NK-92 treated with Interleukin-12 subunit alpha and Interleukin-12 subunit beta, amount 100 ng/mL, for 24 hours (cell line): ENCODE measurements at regions not wholly inside any gene's neighbourhood (a gene's known extent, or its start where the extent isn't known, plus 50 kb on each side); places are given as distances from the start of the nearest gene placed in this dataset.
"Not testable (repeated sequence)": the region's sequence is repeated elsewhere in the genome, so short reads cannot be mapped to it uniquely, and the experiment has no call there.

Experiments
- DNase-seq: peaks from one replicate; lab custom pipeline; 2025; lab: John Stamatoyannopoulos, UW

DNA sequence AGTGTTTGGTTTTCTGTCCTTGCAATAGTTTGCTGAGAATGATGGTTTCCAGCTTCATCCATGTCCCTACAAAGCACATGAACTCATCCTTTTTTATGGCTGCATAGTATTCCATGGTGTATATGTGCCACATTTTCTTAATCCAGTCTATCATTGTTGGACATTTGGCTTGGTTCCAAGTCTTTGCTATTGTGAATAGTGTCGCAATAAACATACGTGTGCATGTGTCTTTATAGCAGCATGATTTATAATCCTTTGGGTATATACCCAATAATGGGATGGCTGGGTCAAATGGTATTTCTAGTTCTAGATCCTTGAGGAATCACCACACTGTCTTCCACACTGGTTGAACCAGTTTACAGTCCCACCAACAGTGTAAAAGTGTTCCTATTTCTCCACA is 269.8 kb upstream of the DCN start:
- not testable (repeated sequence) for DNase-seq

DNA sequence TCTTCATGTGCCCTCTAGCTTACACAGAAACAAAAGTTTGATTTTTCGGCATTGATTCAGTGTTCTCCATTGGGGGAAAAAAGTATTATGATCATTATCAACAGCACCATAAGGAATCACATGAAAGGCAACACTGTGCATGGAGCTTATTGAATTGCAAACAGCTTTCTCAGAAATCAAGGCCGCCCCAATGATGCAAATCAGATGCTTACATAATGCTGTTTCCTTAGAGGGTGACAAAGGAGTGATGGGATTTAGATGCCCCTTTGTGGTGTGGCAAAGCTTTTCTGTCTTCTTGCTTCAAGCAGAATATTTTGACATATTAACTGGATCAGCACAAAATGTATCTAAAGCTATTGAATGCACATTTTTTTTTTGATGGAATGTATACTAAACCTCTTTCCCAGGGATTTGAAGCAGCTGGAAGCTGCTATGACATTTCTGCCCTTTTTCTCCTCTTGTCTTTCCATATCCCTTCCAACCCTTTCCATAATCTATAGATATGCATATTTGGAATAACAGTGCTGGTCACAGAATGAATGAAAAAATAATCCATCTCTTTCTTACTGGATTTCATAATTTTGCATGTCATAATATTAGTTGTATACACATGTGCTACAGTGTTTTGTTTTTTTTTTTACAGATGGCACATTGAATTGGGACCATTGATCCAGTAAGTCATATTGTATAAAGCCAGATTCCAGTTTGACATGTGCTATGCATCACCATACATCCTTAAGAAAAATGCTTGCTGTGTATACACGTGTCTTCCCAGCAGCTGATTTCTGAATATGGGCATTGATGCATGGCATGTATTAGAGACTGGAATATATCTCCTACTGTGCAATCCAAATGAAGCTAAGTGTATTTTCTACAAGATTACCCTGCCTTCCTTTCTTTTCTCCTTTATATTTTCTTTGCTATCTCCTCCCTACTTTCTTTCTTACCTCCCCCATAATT is 259.7 kb upstream of the DCN start:
- DNase-seq, result no peak

DNA sequence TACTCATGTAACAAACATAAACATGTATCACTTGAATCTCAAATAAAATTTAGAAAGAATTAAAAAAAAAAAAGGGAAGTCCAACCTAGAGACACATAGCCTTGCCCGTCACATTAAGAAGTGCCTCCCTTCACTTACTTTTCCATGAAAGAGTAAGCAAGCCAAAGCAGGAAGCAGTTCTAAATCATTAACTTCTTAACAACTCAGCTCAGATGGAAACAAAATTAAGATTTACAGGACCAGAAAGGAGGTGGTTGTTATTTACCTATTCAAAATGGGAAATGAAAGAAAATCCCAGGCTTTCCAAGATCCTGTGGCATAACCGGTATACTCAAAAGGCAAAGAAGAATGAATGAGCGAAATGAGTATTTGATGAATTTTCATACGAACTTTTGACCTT is 258.6 kb upstream of the DCN start:
- DNase-seq, result no peak

DNA sequence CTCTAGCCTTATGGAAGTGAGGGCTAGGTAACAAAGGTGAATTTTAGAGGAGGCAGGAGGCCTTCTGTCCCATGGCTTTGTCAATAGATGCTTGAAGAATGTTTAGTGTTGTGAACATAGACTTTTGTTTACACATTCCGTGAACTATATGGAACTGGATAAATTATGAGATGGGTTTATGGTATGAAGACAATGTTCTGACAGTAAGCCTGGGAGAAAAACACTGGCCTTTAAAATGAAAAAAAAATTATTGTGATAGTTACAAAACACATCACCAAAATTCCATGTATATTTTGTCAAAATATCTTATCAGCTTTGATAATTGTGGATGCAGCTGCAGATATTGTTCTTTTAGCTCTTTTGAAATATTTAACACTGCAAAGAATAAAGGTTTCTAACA is 251.5 kb upstream of the DCN start:
- DNase-seq, result no peak

DNA sequence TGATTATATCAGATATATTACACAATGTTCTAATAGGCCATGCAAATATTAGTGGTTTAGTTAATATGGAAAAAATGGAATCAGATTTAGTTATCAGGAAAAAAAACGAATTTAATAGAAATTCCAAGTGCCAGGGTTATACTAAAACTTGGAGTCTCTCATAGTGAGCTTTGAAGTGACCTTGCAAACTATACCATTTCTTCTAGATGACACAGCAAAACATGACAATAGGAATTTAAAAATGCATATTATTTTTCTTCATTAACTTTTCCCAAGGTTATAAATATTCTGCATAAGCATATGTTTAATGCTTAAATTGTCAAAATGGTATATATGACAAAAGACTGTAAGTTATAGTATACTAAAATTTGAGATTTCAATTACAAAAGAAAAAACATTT is 250.1 kb upstream of the DCN start:
- DNase-seq, result no peak

DNA sequence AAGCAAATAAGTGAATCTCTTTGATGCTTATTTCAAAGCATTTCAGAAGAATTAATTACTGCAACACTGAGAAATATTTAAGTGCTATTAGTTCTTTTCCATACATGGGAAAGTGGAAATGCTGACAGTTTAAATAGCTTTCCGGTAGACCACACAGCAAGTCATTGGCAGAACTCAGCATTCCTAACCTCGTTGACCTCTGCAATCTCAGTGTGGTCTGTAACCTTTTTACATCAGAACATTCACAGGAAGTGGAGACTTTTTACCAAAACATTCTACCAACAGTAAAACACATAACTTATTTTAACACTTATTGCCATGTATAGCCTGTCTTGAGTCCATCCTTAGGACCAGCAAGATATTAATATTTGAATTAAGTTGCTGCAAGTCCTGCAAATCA is 249.5 kb upstream of the DCN start:
- no peak for DNase-seq

DNA sequence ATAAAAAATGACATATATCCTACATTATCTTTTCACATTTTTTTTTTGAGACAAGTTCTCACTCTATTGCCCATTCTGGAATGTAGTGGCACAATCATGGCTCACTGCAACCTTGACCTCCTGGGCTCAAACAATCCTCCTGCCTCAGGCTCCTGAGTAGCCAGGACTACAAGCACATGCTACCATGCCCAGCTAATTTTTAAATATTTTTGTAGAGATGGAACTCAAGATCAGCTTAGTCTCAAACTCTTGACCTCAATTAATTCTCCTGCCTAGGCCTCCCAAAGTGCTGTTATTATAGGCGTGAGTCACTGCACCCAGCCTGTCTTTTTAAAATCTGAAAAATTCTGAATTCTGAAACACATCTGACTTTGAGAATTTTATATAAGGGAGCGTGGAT is 241.9 kb upstream of the DCN start:
- DNase-seq, result no peak

DNA sequence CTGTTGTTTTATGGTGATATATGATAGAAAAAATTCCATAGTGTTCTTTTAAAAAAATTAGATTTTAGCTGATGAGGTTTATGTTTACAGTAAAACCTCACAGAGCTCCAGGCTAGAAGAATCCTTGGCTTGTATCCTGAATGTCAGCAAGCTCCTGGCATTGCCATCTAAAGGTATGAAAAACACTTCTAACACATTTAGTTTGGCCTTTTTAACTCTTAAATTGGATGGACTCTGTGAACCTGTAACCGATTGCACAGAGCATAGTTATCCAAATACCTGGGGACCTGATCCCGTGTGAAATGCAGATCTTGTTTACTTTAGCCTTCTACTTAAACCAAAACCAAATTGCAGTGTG is 241.1 kb upstream of the DCN start:
- DNase-seq, result no peak

DNA sequence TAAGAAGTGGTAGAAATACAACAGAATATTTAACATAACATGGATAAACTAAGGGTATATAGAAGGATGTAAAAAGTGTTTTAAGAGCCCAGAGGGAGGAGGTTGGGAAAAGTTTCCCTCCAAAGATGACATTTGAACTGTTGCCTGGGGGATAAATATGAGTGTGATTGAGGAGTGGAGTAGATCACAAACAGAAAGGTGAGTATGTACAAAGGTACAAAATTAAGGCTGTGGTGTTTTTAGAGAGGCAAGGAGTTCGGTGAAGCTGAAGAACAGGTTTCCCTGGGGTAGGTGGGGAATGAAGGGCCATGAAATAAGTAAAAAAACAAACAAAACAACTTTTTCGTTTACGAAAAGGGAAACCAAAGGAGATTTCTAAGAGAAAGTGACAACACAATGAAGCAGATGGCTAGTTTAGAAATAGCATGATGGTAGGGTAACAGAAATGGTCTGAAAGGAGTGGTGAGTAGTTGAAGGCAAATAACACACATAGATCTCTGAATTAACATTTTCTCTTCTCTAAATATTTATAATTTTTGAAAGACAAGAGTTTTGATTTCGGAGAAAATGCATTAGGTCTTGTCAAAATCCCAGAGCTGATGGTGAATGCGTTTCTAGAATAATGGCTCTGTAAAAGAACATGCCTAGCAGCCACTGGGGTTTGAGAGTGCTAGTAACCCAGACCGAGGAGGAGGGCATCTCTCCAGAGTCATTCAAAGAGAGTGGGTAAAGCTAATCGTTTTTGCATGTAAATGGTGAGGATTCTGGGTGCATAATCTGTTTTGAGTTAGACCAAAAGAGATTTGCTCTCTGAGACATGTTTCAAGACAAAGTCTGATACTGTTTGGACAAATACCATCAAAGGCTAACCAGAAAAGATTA is 240.4 kb upstream of the DCN start:
- DNase-seq, result no peak

DNA sequence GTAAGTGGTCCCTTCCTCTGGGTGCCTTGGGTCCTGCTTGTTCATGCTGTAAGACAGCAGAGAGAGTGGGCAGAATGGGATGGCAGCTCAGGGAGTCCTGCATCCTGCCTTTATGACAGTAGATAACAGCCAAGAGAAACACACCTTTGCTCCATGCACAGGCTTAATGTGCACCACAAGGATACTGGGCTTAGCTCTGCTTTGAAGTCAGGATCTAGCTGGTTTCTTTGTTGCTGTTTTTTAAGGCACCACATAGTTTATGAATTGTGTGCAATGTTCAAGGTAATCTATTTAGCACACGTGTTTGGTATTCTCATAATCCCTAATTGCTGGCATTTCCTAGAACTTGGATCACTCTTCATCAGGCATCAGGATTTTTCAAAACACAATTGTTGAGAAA is 239.5 kb upstream of the DCN start:
- no peak for DNase-seq

DNA sequence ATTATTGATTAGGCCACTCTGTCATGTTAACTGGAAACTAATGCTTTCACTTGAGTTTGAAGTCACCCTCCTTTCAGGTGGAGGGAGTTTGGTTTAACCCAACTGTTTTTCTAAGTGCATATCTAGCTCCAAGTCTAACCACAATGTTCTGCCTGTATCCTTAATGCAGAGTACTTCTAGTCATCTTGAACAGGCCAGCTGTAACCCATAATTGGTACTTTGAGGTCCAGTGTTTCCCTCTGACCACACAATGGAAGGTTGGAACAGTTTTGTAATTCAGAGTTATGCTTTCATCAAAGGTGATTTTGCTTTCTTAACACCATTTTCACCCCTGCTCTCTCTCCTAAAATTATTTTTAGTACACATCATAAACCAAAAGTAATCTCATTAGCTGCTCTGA is 237.2 kb upstream of the DCN start:
- no peak for DNase-seq

DNA sequence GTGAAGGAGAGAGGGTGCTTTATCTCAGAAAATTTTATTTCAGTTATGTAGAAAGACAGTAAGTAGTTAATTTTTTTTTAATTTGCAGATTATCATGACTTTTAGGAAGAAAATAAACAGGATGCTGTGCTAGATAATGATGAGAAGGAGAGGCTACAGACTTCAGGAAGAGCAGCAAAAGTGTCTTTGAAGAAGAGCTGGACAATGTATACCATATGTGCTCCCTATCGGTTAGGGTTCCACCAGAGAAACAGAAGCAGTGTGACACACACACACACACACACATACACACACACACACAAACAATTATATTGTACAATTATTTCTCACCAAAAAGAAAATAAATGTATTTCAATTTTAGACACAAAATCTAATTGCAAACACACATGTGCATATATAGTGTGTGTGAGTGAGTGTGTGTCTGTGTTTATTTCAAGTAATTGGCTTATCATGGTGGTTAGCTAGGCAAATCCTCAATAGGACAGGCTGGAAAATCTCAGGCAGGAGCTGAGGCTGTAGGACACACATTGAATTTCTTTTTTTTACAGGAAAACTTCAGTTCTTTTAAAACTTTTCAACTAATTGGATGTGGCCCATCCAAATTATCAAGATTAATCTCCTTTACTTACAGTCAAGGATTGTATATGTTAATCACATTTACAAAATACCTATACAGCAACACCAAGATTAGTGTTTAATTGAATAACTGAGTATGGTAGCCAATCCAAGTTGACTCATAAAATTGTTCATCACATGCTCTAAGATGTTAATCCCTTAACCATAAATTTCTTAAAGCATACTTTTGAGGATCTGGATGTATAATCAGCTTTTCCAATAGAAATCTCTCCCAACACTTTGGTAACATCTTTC is 235.8 kb upstream of the DCN start:
- no peak for DNase-seq

DNA sequence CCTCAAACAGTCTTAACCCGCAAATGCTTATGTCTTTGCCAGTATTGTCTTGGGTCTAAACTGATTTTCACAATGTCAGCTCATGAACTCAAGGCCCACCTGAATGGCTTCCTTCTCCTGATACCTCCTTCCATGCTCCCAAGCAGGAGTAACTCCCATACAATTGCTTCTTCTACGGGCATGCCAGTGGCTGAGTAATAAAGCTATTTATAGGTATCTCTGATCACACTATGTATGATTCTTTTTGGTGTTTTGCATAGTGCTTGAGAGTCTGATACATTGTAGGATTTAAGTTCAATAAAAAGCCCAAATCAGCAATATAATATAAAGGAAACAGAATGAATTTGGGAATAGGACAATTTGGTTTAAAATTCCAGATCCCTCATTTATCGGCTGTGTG is 235.0 kb upstream of the DCN start:
- DNase-seq, result no peak

DNA sequence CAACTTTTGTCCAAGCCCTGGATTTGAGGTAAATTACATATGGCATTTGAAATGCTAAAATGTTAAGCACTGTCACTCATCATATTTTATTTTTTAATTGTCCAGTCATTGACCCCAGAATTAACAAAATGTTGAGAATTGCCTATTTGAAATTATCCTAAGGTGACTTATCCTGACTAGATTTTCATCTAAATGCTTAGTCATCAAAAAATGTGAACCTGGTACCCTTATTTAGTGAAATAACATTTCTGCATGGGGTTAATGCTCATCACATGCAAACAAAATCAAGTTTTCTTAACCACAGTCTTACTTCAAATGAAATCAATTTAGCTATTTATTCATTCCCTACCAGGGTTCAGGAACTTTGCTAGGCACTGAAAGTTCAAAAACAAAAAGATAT is 232.0 kb upstream of the DCN start:
- no peak for DNase-seq

DNA sequence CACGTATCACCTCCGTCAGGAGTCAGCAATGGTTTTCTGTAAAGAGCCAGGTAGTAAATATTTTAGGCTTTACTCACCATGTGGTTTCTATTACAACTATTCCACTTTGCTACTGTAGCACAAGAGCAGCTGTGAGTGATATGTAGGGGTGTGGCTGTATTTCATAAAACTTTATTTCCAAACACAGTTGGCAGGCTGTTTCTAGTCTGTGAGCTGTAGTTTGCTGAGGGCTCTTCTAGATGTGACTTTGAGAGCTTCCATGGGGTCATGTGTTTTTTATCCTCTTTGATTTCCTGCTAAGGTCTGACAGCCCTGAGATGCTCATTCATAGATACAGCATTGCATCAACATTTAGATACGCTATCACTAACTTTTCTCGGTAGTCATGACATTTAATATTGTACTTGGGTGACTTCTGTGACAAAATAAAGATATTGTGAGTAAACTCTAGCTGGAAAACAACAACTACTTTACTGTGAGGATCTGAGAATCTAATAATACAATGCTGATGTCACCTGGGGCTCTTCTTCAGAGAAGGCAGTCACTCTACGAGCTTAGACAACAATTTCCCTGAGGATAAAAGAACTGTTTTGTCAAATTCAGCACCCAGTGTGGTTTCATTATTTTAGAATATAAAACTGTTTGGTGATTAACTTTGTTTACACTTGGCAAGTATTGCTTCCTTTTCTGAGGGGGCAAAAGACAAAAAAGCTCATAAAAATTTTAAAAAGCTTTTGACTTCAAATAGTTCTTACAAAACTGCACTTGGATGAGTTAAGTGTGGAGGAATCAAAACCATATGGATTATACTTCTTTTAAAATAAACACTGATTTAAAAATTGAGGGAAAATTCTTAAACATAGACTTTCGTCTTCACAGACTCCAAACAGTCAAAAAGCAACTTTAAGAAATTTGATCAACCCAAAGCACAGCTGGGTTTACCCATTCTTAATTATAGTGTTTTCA is 231.2 kb upstream of the DCN start:
- DNase-seq, result no peak

DNA sequence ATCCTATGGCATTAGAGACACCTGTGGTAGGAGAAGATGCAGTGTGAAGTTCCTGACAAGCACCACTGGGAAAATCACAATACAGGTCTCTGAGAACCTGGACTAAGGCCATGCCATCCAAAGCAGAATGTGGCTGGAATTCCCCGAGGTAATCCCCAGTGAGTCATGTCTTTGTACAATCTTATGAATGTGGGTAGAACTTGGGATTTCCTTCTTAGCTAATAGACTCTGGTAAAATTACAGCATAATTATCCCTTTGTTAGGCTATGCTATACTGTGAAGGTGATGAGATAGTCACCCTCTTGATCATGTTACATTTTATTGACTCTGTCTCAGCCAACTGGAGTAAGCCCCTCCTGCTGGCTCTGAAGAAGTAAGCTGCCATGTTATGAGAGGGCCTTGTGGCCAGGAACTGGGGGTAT is 224.3 kb upstream of the DCN start:
- DNase-seq, result no peak

DNA sequence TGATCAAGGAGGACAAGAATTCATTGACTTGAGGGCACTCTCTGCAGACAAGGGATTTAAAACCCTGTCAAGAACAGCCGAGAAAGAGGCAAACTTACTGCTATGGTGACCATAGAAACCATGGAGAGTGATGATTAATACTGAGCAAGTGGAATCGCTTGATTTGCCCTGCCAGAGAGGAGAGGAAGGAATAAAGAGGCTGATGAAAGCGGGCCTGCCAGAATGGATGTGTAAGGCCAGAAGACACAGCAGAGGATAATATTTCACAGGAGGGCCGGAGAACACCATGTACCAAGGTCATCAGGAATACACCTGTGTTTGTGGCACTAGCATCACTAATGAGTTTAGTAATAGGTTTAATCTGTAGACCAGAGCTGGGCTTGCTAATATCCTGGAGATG is 221.8 kb upstream of the DCN start:
- DNase-seq, result no peak

DNA sequence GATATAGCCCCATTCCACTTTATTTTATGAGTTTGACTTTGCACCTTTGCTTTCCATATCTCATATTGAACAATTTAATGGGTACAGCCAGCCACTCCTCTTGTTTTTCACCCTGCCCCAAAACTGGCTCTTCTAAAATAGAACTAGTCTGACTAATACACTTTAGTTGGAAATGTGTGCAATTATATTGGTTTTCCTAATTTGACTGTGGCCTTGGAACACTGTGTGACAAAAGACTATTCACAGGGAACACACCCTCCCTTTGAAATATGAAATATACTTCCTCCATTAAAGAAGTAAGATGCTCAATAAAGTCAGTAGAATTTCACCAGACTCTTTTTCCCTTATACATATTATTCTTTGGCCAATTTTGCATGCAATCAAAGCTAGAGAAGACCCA is 218.6 kb upstream of the DCN start:
- DNase-seq, result no peak

DNA sequence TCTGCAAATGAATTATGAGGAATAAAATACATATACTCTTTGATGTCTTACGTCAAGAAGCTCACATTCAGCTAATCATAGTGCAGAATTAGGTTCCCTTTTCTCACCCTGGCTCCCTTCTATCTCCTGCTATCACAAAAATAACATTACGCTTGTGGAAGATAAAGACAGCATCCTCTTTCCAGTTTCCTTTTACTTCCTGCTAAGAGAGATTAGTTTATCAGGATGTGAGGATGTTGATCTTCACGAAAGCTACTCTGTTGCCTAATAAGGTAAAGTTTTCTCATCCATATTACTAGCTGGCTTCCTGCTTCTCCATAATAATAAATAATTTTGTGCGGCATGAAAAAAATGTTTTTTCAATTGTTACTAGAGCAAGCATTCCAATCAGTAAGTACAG is 217.7 kb upstream of the DCN start:
- DNase-seq, result no peak

DNA sequence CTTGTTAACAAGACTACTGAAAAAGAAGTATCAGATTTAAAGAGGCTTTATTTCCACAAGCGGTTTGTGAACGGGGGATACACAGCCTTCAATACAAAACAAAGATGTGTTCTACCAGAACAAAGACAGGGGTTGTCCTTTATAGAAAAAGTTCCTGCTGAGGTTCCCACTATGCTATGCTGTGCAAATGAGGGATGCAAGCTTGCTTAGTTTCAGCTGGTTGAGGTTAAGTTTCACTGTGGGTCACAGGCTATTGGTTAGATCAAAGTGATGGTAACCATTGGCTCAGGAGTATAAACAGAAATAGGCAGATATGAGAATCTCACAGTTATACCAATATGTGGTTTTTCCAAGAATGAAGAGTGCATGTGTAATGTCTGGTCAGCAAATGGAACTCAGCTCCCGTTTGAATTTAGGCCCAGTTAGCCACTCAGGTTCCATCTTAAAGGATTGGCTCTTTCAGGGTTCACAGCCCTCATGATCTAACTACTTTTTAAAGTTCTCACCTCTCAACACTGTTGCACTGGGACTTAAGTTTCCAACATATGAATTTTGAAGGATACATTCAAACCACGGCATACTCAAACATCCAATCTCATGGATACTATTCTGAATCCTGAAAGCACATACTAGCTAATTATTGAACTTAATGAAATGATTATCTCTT is 215.4 kb upstream of the DCN start:
- no peak for DNase-seq

DNA sequence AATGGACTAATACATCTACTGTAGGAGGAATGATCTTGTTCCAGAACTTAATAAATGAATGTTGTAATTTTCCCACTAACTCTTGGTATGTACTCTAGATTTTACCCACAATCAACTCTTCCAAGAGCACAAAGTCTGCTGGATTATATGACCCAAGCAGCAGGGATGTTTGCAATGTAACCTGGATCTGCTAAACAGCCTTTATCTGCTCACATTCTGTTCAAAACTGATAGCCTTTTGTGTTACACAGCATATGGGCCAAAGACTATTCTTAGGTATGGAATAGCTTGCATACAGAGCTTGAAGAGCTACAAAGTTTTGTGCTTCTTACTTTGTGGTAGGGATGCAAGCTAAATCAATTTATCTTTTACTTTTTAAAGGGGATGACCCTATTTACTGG is 213.7 kb upstream of the DCN start:
- DNase-seq, result no peak
